Upper lobe of right lung (tissue), 1 donor: ENCODE measurements at regions not wholly inside any gene's neighbourhood (a gene's known extent, or its start where the extent isn't known, plus 50 kb on each side); places are given as distances from the start of the nearest gene placed in this dataset.

Experiments
- ATAC-seq: fragments of 200-7000 bp; cut with Tn5 transposase; one replicate; pipeline ENCODE4 v1.9.1; 2020; ENCODE audit warnings: mild to moderate bottlenecking, moderate library complexity
- DNase-seq: peaks from one replicate; pipeline ENCODE4 v3.0.0-alpha.2; 2020
- H3K27ac ChIP-seq: fragments of 200-600 bp; one replicate; pipeline ENCODE4 v1.8.0; 2022
- H3K27me3 ChIP-seq: fragments of 200-600 bp; one replicate; pipeline ENCODE4 v1.8.0; 2022; ENCODE audit warnings: mild to moderate bottlenecking
- H3K36me3 ChIP-seq: fragments of 200-600 bp; one replicate; pipeline ENCODE4 v1.8.0; 2022
- H3K4me1 ChIP-seq: fragments of 200-600 bp; one replicate; pipeline ENCODE4 v1.8.0; 2022
- H3K4me3 ChIP-seq: fragments of 200-600 bp; one replicate; pipeline ENCODE4 v1.8.0; 2022; ENCODE audit warnings: mild to moderate bottlenecking
- H3K9me3 ChIP-seq: fragments of 200-600 bp; one replicate; pipeline ENCODE4 v1.8.0; 2022
- intact Hi-C: fragments of 100-400 bp; cut with DNase I; formaldehyde crosslinking; loops from one replicate; pipeline ENCODE4 v1.11.0; 2022
- TF ChIP-seq, protein P1 (sequence below): fragments of 200-600 bp; IDR thresholded peaks from one replicate; pipeline ENCODE4 v1.8.0; 2022; ENCODE audit warnings: antibody characterized with exemption
- donor health status: DM: no; HTN: yes; CAD: no; lungs with severe emphysema.

DNA sequence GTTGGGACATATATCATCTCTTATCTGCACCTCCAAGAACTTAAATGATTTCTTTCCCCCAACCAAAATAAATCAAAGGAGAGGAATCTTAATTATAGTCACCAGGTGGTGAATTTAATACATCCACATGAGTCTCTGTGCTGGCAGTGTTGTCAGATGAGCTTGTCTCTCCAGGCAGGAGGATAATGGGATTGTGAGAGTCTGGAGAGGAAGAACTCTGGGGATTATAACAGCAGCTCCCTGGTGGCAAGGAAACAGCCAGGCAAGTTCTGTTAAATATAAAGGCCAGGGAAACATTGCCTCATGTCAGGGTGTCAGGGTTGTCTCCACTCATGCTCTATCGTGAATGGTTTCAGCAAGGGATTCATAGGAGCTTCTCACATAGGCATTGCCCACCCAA, 80.8 kb downstream of the TLR4 start:
- ATAC-seq (no peak), DNase-seq (no peak)
- intact Hi-C loops, result no loop called here
- Histone ChIP-seq H3K36me3 (no peaks in the 10 kb centered on the region), H3K4me1 (peaks cover 5% of the 10 kb centered on the region), H3K27me3 (no peaks in the 10 kb centered on the region), H3K9me3 (no peaks in the 10 kb centered on the region), H3K27ac (no peak overlapping the region), H3K4me3 (no peak overlapping the region)
- TF ChIP-seq, protein P1, sequence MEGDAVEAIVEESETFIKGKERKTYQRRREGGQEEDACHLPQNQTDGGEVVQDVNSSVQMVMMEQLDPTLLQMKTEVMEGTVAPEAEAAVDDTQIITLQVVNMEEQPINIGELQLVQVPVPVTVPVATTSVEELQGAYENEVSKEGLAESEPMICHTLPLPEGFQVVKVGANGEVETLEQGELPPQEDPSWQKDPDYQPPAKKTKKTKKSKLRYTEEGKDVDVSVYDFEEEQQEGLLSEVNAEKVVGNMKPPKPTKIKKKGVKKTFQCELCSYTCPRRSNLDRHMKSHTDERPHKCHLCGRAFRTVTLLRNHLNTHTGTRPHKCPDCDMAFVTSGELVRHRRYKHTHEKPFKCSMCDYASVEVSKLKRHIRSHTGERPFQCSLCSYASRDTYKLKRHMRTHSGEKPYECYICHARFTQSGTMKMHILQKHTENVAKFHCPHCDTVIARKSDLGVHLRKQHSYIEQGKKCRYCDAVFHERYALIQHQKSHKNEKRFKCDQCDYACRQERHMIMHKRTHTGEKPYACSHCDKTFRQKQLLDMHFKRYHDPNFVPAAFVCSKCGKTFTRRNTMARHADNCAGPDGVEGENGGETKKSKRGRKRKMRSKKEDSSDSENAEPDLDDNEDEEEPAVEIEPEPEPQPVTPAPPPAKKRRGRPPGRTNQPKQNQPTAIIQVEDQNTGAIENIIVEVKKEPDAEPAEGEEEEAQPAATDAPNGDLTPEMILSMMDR, result no peak

DNA sequence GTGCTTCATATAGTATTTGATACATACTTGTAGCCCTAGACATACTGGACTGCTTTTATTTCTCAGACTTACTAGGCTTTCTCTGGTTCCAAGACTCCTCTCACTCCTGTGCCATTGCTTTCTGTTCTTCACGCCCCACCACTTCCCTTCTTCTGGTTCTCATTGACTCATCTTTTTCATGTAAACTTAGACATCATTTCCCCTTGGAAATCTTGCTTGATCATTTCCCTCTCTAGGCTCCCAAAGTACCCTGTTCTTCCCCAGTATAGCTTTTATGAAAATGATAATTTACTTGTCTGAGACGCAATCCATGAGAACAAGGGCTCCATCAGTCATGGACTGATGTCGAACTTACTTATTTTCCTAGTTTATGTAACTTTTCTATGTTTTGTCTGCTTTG, 83.5 kb downstream of the TLR4 start:
- H3K36me3 ChIP-seq, result no peaks in the 10 kb centered on the region
- H3K27ac ChIP-seq, result no peak overlapping the region
- no peaks in the 10 kb centered on the region for H3K9me3 ChIP-seq
- DNase-seq, result no peak
- H3K27me3 ChIP-seq, result no peaks in the 10 kb centered on the region
- TF ChIP-seq, protein P1, result no peak
- peaks cover 5% of the 10 kb centered on the region for H3K4me1 ChIP-seq
- ATAC-seq, result no peak
- intact Hi-C loops, result no loop called here
- no peak overlapping the region for H3K4me3 ChIP-seq

DNA sequence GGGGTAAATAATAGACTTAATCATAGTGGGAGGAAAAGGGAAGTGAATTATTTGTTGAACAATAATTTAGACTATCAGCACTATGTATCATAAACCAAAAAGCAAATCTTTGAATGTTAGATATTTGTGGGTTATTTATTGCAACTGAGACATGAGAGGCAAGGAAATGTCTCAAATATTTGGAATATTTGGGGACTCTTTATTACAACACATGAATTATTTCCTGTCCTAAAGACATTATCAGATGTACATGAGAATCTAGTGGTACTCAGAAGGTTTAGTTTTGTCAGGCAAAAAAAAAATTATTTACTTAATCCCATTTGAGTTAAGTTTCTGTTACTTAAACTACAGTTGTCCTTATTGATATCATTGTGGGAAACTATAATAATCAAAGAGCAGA, 91.1 kb downstream of the TLR4 start:
- DNase-seq (no peak), ATAC-seq (no peak)
- intact Hi-C loops, result no loop called here
- no peaks in the 10 kb centered on the region for H3K9me3 ChIP-seq
- H3K4me3 ChIP-seq, result no peak overlapping the region
- no peak overlapping the region for H3K27ac ChIP-seq
- no peaks in the 10 kb centered on the region for H3K27me3 ChIP-seq
- no peaks in the 10 kb centered on the region for H3K36me3 ChIP-seq
- no peaks in the 10 kb centered on the region for H3K4me1 ChIP-seq
- TF ChIP-seq, protein P1, result no peak

- H3K4me3 ChIP-seq, result no peak overlapping the region
- H3K36me3 ChIP-seq, result no peaks in the 10 kb centered on the region
- intact Hi-C loops, result no loop called here
- no peaks in the 10 kb centered on the region for H3K4me1 ChIP-seq
- no peak for DNase-seq
- no peak for ATAC-seq
- no peaks in the 10 kb centered on the region for H3K27me3 ChIP-seq
- H3K27ac ChIP-seq, result no peak overlapping the region
- H3K9me3 ChIP-seq, result no peaks in the 10 kb centered on the region
- TF ChIP-seq, protein P1, result no peak
Measured at GRCh38 chr9:117796681-117797080, 92.5 kb downstream of the TLR4 start.

DNA sequence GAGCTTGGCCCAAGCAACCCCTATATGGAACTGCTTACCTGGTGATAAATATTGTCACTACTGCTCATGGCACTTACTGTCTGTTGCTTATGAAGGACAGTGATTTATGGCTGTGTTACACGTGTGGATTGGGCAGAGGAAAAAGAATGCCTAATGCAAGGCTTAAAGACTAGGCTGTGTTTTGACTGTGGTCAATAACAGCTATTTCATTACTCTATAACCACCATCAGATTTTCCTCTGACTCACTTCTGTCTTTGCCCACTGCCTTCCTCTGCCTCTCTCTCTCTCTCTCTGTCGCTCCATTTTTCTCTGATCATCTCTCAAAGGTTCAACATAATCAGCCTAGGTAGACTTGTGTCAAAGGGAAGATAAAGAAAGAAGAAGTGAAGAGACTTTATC, 96.2 kb downstream of the TLR4 start:
- H3K4me1 ChIP-seq, result no peaks in the 10 kb centered on the region
- no peaks in the 10 kb centered on the region for H3K27me3 ChIP-seq
- TF ChIP-seq, protein P1, result no peak
- intact Hi-C loops, result no loop called here
- no peak for DNase-seq
- no peak overlapping the region for H3K27ac ChIP-seq
- no peaks in the 10 kb centered on the region for H3K9me3 ChIP-seq
- ATAC-seq, result no peak
- H3K4me3 ChIP-seq, result no peak overlapping the region
- H3K36me3 ChIP-seq, result no peaks in the 10 kb centered on the region

DNA sequence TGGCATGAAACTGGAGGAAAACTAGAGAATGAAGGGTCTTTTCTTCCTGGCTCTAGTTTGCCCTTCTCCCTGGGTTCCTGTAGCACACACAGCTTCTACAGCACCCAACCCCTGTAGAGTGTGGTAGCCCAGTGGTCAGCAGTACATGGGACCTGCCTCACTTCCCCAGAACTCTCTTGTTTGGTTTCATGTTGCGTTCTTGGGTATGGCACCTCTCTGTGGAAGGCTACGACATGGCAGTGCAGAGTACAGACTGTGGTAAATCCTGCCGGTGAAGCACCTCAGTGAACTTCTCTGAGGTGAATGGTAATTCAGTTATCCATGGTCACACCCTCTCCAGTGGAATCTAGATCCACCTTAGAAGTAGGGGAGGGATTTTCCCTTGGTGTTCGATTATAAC, 105.5 kb downstream of the TLR4 start:
- Histone ChIP-seq H3K4me1 (no peaks in the 10 kb centered on the region), H3K27ac (no peak overlapping the region), H3K36me3 (no peaks in the 10 kb centered on the region), H3K27me3 (no peaks in the 10 kb centered on the region), H3K4me3 (no peak overlapping the region), H3K9me3 (no peaks in the 10 kb centered on the region)
- TF ChIP-seq, protein P1, result no peak
- ATAC-seq (no peak), DNase-seq (no peak)
- intact Hi-C loops, result no loop called here
